Right renal pelvis (tissue), 4 donors: ENCODE measurements at regions not wholly inside any gene's neighbourhood (a gene's known extent, or its start where the extent isn't known, plus 50 kb on each side); places are given as distances from the start of the nearest gene placed in this dataset.

Experiments used
- DNase-seq, 4 donors: peaks; one replicate each; pipeline ENCODE4 v3.0.0-alpha.2; 2013; ENCODE audit warnings: low read depth in 4 of 4, low spot score in 3 of 4, missing footprints in 1 of 4

DNA sequence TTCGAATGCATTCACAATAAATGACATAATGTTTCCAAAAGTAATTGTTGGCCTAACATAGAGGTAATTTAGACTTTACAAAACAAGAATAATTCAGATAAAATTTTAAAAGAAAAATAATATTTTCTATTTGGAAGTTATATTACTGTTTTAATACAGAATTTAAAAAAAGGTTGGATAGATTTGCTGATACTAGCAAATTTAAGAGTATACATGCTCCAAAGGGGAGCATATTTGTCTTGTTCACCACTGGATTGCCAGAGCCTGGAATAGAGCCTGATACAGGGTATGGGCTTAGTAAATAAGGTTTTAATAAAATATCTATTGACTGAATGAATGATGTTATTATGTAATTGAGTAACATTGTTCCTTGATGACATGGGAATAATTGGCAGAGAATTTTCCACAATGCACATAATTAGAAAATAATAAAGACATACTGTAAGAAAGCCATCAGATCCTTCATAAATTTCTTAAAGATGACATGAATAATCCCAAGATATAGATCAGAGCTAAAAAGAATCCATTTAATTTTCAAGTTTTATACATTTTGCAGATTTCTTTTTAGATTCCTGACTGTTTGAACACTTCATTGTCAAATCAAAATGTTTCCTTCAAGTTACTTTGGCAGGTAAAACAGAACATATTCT, 305.3 kb downstream of the SLC6A15 start:
- DNase-seq: no peak

GRCh38 chr12:84605983-84606382, 306.6 kb downstream of the SLC6A15 start:
- DNase-seq: no peak

GRCh38 chr12:84604551-84604950, 308.0 kb downstream of the SLC6A15 start:
- DNase-seq: no peak

DNA sequence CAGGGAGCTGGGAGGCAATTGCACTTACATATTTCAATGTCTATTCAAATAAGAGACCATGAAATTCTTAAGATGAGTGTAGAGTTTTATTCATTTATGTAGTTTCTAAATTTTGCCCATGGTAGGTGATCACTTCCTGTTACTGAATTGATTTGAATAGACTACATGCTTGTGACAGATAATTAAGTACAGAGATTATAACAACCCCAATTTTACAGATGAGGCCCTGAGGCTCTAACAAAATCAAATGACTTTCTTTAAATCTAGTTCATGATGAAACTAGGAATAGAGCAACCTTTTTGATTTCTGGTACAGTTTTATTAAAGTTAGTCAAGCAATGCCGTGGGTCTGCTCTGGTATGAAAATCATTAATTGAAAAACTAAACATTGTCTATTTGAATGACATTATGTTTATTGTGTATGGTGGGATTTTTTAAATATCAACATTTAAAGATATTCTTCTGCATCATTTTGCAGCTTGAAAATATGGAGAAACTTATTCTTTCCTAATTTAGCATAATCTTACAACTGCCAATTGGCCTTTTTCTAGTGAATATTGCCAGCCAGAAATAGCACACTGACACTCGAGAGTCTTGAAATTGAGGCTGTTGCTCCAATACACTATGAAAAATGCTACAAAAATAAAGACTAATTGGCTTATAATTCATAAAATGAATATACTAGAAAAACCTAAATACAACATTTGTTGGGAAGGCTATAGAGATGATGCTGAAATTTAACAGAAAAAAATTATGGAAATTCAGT, 308.9 kb downstream of the SLC6A15 start:
- no peak for DNase-seq

DNA sequence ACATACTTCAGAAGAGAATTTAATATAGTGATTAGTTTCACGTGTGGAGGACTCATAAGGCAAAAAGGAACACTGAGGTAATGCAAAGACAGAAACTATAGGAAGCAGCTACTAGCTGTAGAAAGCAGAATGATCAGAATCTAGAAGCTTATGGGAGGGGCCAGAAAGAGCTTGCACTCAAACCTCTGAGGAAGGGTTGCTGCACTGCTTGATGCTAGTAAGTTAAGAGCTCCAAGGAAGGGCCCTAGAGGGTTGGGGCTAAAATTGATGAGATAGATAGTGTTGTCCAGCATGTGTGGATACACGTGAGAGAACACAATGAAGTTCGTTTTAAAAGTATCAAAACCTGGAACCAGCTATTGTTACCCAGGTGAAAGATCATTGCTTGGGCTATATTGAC, 311.1 kb downstream of the SLC6A15 start:
- DNase-seq: no peak

DNA sequence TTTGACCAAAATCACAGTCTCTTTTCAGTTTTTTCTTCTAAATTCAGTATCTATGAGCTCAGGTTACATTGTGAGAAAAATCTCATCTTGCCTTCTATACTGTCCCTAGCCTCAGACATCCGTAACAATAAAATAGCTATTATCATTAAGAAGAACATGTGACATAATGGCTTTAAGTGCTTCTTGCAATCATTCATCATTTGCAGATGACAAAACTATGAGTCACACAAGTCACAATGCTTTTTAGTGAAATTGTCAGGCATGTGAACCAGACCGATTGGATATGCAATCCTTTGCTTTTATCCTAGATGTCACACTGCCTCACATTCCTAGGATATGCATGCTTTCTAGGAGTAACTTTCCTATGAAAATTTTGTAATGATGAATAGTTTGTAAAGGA, 313.1 kb downstream of the SLC6A15 start:
- no peak for DNase-seq

DNA sequence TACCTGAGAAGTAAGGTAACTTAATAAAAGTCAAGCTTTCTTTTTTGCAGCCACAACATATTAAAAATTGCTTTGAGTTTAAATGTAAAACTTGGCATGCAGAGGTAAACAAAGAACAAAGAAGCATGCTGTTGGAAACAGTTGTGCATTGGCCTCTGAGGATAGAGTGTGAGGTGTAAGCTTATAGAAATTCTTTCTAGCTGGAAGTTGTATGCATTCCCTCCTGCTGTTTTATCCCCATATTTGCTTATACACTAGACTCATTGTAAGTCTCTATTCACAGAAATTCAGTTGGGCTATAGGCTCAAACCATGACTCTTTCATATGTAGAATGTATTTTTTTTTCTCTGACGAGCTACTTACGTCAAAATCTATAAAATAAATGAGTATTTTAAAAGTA, 316.3 kb downstream of the SLC6A15 start:
- DNase-seq: no peak

- no peak for DNase-seq
These were observed 318.4 kb downstream of the SLC6A15 start for GRCh38 chr12:84594157-84594556.

GRCh38 chr12:84585776-84586395, 326.7 kb downstream of the SLC6A15 start:
- no peak for DNase-seq

GRCh38 chr12:84572196-84572595, 340.4 kb downstream of the SLC6A15 start:
- DNase-seq: no peak

- no peak for DNase-seq
These were observed 350.3 kb downstream of the SLC6A15 start for GRCh38 chr12:84562331-84562730.

DNA sequence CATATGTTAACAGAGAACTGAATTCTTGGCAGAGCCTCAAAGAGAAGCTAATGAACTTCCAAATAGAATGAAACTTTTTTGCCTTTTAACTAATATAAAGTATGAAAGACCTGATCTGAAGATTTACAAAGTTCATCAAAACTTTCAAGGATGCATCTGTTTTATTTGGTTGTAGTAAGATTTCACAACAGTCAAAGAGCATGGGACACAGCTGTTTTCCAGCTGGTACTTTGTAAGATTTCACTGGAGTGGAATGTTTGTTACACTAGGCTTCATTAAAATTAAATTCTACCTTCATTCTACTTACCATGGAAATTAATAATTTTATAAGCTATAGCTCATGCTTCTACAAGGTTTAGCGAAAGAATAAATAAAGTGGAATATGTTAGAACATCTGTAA, 351.2 kb downstream of the SLC6A15 start:
- DNase-seq: no peak

DNA sequence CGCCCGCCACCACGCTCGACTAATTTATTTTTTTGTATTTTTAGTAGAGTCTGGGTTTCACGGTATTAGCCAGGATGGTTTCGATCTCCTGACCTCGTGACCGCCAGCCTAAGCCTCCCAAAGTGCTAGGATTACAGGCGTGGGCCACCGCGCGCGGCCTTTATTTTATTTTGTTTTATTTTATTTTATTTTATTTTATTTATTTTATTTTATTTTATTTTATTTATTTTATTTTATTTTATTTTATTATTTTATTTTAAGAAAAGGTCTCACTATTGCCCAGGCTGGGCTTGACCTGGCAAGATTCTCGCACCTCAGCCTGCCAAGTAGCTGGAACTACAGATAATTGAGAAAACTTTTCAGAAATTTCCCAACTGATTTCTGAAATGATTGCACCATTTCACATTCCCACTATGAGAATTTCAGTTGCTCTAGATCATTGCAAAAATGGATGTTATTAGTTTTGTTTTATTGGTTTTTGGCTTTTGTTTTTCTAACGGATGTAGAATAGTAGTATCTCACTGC, 358.3 kb downstream of the SLC6A15 start:
- no peak for DNase-seq

- DNase-seq: no peak
These were observed 359.1 kb downstream of the SLC6A15 start for GRCh38 chr12:84553331-84554117.

DNA sequence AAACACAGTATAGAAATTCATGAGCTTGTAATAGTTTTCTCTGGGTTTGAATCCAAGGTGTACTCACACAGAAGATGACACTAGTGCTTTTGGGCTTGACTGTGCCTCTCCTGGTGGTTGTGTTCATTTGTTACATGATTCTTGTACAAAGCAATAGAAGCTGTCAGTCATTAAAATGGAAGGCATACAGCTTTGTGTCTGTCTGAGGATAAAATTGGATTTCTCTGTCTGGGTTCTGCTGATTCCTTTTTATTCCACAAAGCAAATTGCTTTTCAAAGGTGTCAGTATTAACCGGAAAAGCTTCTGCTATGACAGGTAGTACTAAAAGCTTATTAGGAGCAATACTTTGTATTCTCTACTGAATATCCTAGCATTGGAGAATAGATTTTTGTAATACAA, 361.2 kb downstream of the SLC6A15 start:
- DNase-seq: no peak

DNA sequence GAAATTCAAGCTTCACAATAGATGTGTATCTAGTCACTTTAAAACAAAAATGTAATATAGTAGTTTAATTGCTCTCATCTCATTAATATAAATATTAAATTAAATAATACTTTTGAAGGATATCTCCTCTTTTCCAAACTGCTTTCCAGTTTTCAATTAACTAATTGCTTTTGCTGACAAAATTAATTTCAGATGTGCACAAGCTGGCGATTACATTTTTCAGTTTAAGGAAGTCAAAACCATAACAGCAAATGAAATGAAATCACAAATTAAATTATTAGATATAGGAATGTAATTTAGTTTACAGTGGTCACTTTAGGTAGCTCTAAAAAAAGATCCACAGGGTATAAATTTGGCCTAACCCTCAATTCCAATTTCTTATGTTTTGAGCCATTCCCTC, 362.1 kb downstream of the SLC6A15 start:
- DNase-seq: no peak

DNA sequence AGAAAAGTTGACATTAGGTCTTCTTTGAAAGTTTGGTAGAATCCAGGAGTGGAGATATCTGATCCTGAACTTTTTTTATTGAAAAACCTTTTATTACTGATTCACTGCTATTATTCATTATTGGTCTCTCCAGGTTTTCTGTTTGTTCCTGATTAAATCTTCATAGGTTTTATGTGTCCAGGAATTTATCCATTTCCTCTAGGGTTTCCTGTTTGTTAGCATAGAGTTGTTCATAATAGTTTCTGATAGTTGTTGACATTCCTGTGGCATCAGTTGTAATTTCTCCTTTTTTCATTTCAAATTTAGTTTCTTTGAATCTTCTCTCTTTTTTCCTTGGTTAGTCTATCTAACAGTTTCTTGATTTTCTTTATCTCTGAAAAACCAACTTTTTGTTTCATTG, 370.3 kb downstream of the SLC6A15 start:
- DNase-seq: no peak

- DNase-seq: no peak
These were observed 374.9 kb downstream of the SLC6A15 start for GRCh38 chr12:84537666-84538065.

GRCh38 chr12:84512751-84513150, 399.8 kb downstream of the SLC6A15 start:
- no peak for DNase-seq

GRCh38 chr12:84508851-84509260, 403.7 kb downstream of the SLC6A15 start:
- peak in 1 of 4 donors; percentile 17 for DNase-seq
